GM19043 (cell line): ENCODE measurements at regions not wholly inside any gene's neighbourhood (a gene's known extent, or its start where the extent isn't known, plus 50 kb on each side); places are given as distances from the start of the nearest gene placed in this dataset.
A peak's percentile ranks its signal among the peaks of the same experiment; 100 is the strongest.

Source experiments
- ATAC-seq: cut with Tn5 transposase; IDR thresholded peaks from one replicate; pipeline ENCODE4 v1.9.1; 2021; ENCODE audit warnings: low read depth; ENCODE audit not compliant: unreplicated experiment

GRCh38 chr3:23663661-23664186 lies 142.0 kb upstream of the UBE2E1 start:
- no peak for ATAC-seq

- no peak for ATAC-seq
Measured at GRCh38 chr3:23664459-23664858, 141.3 kb upstream of the UBE2E1 start.

DNA sequence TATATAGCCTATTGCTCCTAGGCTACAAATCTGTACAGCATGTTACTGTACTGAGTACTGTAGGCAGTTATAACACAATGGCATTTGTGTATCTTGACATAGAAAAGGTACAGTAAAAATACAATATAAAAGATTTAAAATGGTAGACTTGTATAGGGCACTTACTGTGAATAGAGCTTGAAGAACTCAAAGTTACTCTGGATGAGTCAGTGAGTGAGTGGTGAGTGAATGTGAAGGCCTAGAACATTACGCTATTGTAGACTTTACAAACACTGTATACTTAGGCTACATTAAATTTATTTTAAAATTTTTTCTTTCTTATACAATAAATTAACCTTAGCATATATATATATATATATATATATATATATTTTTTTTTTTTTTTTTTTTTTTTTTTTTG lies 140.0 kb upstream of the UBE2E1 start:
- no peak for ATAC-seq

DNA sequence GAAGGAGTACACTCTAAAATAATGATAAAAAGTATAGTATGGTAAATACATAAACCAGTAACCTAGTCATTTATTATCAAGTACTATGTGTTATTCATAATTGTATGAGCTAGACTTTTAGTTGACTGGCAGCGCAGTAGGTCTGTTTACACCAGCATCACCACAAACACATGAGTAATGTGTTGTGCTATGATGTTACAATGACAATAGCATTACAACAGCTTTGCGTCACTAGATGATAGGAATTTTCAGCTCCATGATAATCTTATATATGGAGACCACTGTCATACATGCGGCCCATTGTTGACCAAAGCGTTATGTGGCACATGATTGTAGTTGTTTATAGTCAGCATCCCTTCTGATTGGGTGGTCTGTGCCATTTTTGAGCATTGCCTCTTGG lies 138.9 kb upstream of the UBE2E1 start:
- no peak for ATAC-seq

GRCh38 chr3:23667536-23668429 lies 138.0 kb upstream of the UBE2E1 start:
- no peak for ATAC-seq

DNA sequence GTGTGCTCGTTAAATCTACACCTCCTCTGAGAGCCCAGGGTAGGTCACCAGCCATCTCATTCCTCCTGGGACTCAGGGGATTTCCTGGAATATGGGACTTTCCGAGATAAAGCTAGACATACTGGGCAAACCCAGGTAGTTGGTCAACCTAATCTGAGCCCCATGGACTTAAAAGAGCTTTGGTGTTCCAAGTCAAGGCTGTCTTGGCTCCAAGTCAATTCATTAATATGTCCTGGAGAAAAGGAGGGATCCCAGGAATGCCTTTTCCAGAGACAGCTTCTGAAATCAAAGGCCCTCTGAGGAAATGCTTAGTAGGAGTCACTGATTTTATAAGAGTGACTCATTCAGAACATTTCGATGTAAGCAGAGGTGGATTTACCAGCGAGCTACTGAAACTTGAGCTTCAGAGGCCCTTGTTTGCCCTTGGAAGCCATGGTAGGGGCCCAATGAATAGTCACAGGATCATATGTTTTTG lies 137.3 kb upstream of the UBE2E1 start:
- no peak for ATAC-seq

- no peak for ATAC-seq
Measured at GRCh38 chr3:23669541-23670255, 136.1 kb upstream of the UBE2E1 start.

DNA sequence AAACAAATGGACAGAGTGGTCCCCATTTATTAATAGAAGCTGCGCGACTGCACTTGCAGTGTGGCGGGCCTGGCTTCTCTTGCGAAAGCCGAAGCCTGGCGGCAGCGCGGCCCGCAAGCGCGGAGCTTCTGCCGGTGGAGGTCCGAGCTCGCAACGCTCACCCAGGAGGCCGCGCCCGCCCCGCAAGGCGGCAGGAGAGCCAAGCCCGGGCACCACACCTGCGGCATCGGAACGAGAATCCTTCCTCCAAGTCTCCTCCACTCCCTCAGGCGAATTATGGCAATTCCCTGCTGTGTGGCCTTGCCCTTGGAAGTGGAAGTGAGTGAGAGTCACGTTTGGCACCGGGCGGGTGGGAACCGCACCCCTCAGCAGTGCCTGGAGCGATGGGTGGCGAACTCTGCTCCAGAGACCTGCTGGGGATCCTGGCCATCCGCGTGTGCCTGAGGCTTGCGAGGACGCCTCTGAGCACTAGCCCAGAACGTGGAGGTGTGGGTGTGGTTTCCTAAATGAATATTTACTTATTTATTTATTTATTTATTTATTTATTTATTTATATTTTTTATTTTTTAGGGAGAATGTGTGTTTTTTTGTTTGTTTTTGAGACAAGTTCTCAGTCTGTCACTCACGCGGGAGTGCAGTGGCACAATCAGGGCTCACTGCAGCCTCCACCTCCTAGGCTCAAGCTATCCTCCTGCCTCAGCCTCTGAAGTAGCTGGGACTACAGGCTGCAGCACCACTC lies 133.7 kb upstream of the UBE2E1 start:
- ATAC-seq = no peak

DNA sequence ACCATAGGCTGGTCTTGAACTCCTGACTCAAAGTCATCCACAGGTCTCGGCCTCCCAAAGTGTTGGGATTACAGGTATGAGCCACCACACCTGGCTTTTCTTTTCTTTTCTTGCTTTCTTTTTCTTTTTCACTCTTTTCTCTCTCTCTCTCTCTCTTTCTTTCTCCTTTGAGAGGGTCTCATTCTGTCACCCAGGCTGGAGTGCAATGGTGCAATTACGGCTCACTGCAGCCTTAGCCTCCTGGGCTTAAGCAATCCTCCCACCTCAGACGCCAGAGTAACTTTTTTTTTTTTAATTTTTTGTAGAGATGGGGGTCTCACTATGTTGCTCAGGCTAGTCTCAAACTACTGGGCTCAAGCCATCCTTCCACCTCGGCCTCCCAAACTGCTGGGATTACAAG lies 133.1 kb upstream of the UBE2E1 start:
- no peak for ATAC-seq

- no peak for ATAC-seq
Measured at GRCh38 chr3:23675010-23675409, 130.7 kb upstream of the UBE2E1 start.

DNA sequence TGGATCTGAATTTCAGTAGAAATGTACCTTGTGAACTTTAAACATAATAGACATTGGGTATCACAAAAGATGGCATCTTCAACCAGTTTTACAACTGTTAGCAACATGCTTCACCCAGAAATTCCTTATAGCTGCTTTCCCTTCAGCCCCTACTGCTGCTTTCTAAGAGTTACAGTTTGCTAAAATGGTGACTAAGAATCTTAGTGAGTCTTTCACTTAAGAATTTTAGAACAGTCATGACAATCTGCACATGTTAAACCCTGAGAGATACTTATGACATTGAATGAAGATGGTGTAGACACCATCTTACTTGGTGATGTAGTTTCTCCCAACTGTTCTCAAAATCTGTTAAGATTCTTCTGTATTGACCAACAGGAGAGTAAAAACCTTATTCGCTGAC lies 129.7 kb upstream of the UBE2E1 start:
- ATAC-seq = no peak

- peak; percentile 46 for ATAC-seq
Measured at GRCh38 chr3:23682646-23683045, 123.1 kb upstream of the UBE2E1 start.

GRCh38 chr3:23685541-23686258 lies 120.1 kb upstream of the UBE2E1 start:
- ATAC-seq = no peak

GRCh38 chr3:23686519-23686918 lies 119.2 kb upstream of the UBE2E1 start:
- ATAC-seq = no peak

- no peak for ATAC-seq
Measured at GRCh38 chr3:23691357-23691895, 114.3 kb upstream of the UBE2E1 start.

- no peak for ATAC-seq
Measured at GRCh38 chr3:23696842-23697241, 108.9 kb upstream of the UBE2E1 start.

GRCh38 chr3:23697416-23697815 lies 108.3 kb upstream of the UBE2E1 start:
- no peak for ATAC-seq

DNA sequence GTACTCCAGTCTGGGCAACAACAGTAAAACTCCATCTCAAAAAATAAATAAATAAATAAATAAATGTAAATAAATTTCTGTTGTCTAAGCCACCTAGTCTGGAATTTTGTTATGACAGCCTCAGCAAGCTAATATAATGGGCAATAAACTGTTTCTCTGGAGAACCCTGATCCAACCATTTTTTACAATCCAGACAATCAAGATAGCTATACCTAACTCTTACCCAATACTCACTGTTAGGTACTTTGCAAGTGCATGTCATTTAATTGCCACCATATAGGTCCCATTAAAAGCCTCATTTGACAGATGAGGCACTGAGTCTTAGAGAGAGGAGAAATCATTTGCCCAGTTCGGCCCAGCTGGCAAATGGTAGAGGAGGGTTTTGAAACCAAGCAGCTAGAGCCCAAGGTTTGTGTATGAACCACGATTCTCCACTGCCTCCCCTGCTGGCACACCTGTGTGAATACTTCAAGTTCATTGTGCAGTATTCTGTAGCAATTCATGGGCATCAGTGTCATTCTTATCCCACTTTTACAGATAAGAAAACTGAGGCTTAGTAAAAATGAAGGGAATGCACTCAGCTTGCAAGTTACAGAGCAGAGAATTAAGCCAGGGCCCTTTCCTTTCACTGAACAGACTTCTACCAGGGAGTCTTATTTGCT lies 107.0 kb upstream of the UBE2E1 start:
- ATAC-seq = no peak

GRCh38 chr3:23700616-23701015 lies 105.1 kb upstream of the UBE2E1 start:
- ATAC-seq = no peak
